ENCODE measurements at regions not wholly inside any gene's neighbourhood (a gene's known extent, or its start where the extent isn't known, plus 50 kb on each side); places are given as distances from the start of the nearest gene placed in this dataset.

DNA sequence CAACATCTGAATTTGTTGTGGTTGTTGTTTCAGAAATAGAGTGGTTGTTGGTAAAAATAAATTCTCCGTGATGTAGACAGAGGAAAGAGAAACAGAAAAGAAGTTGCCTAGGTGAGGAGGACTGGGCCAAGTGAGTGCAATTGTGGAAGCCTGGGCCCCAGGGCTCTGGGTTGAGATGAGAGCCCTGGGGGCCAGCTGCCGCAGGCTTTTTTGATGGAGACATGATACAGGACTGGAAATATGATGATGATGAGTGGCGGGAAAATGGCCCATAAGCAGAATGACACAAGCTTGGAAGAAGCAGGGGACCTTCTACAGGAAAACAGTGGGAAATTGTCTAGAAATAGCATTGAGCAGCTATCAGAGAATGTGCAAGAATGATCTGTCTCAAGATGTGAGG is 181.8 kb downstream of the TDRD15 start:
- no peak overlapping the region for H3K9ac ChIP-seq
- H3K9me3 Mint-ChIP-seq = no peaks in the 10 kb centered on the region
- H3K4me1 Mint-ChIP-seq = no peaks in the 10 kb centered on the region
- no peak overlapping the region for H3K27ac ChIP-seq
- H3K79me2 ChIP-seq (ENCODE audit: low read depth) = no peaks in the 10 kb centered on the region
- H3K9me3 ChIP-seq (ENCODE audit: low read depth) = no peaks in the 10 kb centered on the region
- no peaks in the 10 kb centered on the region for H4K20me1 ChIP-seq (ENCODE audit: low read depth)
- H2AFZ ChIP-seq (replicated peaks) = no peak overlapping the region
- no peaks in the 10 kb centered on the region for H3K27me3 ChIP-seq
- no peaks in the 10 kb centered on the region for H3K27me3 Mint-ChIP-seq (ENCODE audit: insufficient read depth, low read depth)
- no peaks in the 10 kb centered on the region for H3K36me3 Mint-ChIP-seq
- H3K4me3 ChIP-seq = no peak overlapping the region
- no peak overlapping the region for H3K4me2 ChIP-seq
- no peaks in the 10 kb centered on the region for H3K36me3 ChIP-seq
- H3K27ac Mint-ChIP-seq = no peak overlapping the region
- no peak overlapping the region for H3K4me3 Mint-ChIP-seq
- no peak for DNase-seq (ENCODE audit: low spot score)
- no peaks in the 10 kb centered on the region for H3K4me1 ChIP-seq
- H3F3A ChIP-seq (ENCODE audit: low read depth) = no peaks in the 10 kb centered on the region
- TF ChIP-seq EZH2phosphoT487 (IDR thresholded peaks at IDR 0.05) (no peak), EZH2 (IDR thresholded peaks at IDR 0.05) (no peak), CTCF (IDR thresholded peaks at IDR 0.05) (no peak)

DNA sequence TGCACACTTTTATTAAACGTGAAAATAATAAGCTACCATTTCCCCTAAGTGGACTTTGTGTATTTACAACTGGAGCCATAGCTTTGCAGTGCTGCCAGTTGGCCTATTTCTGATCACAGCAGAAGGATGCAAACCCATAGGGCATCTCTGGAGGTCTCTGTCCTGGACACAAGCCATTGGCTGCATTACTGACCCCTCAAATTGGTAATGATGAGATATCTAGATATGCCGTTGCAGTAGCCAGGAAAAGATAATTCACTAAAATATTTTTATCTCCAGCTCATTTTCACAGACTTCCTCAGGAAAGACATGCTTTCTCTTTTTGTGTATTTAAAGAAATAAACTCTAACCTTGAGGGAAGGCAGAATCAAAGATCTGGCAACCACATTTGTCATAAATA is 182.5 kb downstream of the TDRD15 start:
- H3K4me1 Mint-ChIP-seq = no peaks in the 10 kb centered on the region
- no peak for DNase-seq (ENCODE audit: low spot score)
- TF ChIP-seq EZH2phosphoT487 (IDR thresholded peaks at IDR 0.05) (no peak), CTCF (IDR thresholded peaks at IDR 0.05) (no peak), EZH2 (IDR thresholded peaks at IDR 0.05) (no peak)
- Histone ChIP-seq H3K4me2 (no peak overlapping the region), H3F3A (ENCODE audit: low read depth) (no peaks in the 10 kb centered on the region), H3K4me1 (no peaks in the 10 kb centered on the region), H2AFZ (replicated peaks) (no peak overlapping the region), H3K36me3 (no peaks in the 10 kb centered on the region), H3K4me3 (no peak overlapping the region), H3K9ac (no peak overlapping the region), H3K79me2 (ENCODE audit: low read depth) (no peaks in the 10 kb centered on the region), H3K27ac (no peak overlapping the region), H4K20me1 (ENCODE audit: low read depth) (no peaks in the 10 kb centered on the region), H3K27me3 (no peaks in the 10 kb centered on the region), H3K9me3 (ENCODE audit: low read depth) (no peaks in the 10 kb centered on the region)
- H3K9me3 Mint-ChIP-seq = no peaks in the 10 kb centered on the region
- H3K4me3 Mint-ChIP-seq = no peak overlapping the region
- H3K27me3 Mint-ChIP-seq (ENCODE audit: insufficient read depth, low read depth) = peaks cover under 1% of the 10 kb centered on the region
- no peak overlapping the region for H3K27ac Mint-ChIP-seq
- H3K36me3 Mint-ChIP-seq = no peaks in the 10 kb centered on the region

- Histone ChIP-seq H3K36me3 (no peaks in the 10 kb centered on the region), H3K79me2 (ENCODE audit: low read depth) (no peaks in the 10 kb centered on the region), H3F3A (ENCODE audit: low read depth) (no peaks in the 10 kb centered on the region), H2AFZ (replicated peaks) (no peak overlapping the region), H3K4me2 (no peak overlapping the region), H4K20me1 (ENCODE audit: low read depth) (no peaks in the 10 kb centered on the region), H3K4me1 (no peaks in the 10 kb centered on the region), H3K27ac (no peak overlapping the region), H3K9ac (no peak overlapping the region), H3K27me3 (no peaks in the 10 kb centered on the region), H3K9me3 (ENCODE audit: low read depth) (no peaks in the 10 kb centered on the region), H3K4me3 (no peak overlapping the region)
- Mint-ChIP-seq H3K27me3 (ENCODE audit: insufficient read depth, low read depth) (peaks cover 2% of the 10 kb centered on the region), H3K4me3 (no peak overlapping the region), H3K27ac (no peak overlapping the region), H3K4me1 (no peaks in the 10 kb centered on the region), H3K9me3 (no peaks in the 10 kb centered on the region), H3K36me3 (no peaks in the 10 kb centered on the region)
- TF ChIP-seq EZH2phosphoT487 (IDR thresholded peaks at IDR 0.05) = no peak
- TF ChIP-seq CTCF (IDR thresholded peaks at IDR 0.05) = no peak
- no peak for TF ChIP-seq EZH2 (IDR thresholded peaks at IDR 0.05)
- DNase-seq (ENCODE audit: low spot score) = no peak
Observed at GRCh38 chr2:21307037-21307436, 183.3 kb downstream of the TDRD15 start.

GRCh38 chr2:21310493-21310892 is 186.7 kb downstream of the TDRD15 start:
- H3K4me1 Mint-ChIP-seq = peaks cover 6% of the 10 kb centered on the region
- H3K4me3 Mint-ChIP-seq = no peak overlapping the region
- no peak overlapping the region for H3K9ac ChIP-seq
- no peak for DNase-seq (ENCODE audit: low spot score)
- H3K4me1 ChIP-seq = no peaks in the 10 kb centered on the region
- no peak overlapping the region for H3K27ac Mint-ChIP-seq
- no peaks in the 10 kb centered on the region for H3K9me3 Mint-ChIP-seq
- no peaks in the 10 kb centered on the region for H3K79me2 ChIP-seq (ENCODE audit: low read depth)
- TF ChIP-seq CTCF (IDR thresholded peaks at IDR 0.05) = no peak
- TF ChIP-seq EZH2phosphoT487 (IDR thresholded peaks at IDR 0.05) = no peak
- no peak for TF ChIP-seq EZH2 (IDR thresholded peaks at IDR 0.05)
- H3K27me3 Mint-ChIP-seq (ENCODE audit: insufficient read depth, low read depth) = peaks cover 2% of the 10 kb centered on the region
- H3K4me3 ChIP-seq = no peak overlapping the region
- no peak overlapping the region for H3K4me2 ChIP-seq
- H3F3A ChIP-seq (ENCODE audit: low read depth) = no peaks in the 10 kb centered on the region
- H3K27me3 ChIP-seq = no peaks in the 10 kb centered on the region
- H3K9me3 ChIP-seq (ENCODE audit: low read depth) = no peaks in the 10 kb centered on the region
- H3K27ac ChIP-seq = no peak overlapping the region
- no peaks in the 10 kb centered on the region for H3K36me3 Mint-ChIP-seq
- H3K36me3 ChIP-seq = no peaks in the 10 kb centered on the region
- no peaks in the 10 kb centered on the region for H4K20me1 ChIP-seq (ENCODE audit: low read depth)
- no peak overlapping the region for H2AFZ ChIP-seq (replicated peaks)
